ENCODE measurements at regions not wholly inside any gene's neighbourhood (a gene's known extent, or its start where the extent isn't known, plus 50 kb on each side); places are given as distances from the start of the nearest gene placed in this dataset.
"Not testable (repeated sequence)": the region's sequence is repeated elsewhere in the genome, so short reads cannot be mapped to it uniquely, and the experiment has no call there.

- no peak for DNase-seq
Observed at GRCh38 chr4:111989817-111990216, 155.4 kb upstream of the FAM241A start.

- DNase-seq, result no peak
Observed at GRCh38 chr4:111991163-111991562, 154.1 kb upstream of the FAM241A start.

GRCh38 chr4:111991797-111992196 lies 153.5 kb upstream of the FAM241A start:
- no peak for DNase-seq

GRCh38 chr4:111992351-111993168 lies 152.7 kb upstream of the FAM241A start:
- DNase-seq, result no peak

DNA sequence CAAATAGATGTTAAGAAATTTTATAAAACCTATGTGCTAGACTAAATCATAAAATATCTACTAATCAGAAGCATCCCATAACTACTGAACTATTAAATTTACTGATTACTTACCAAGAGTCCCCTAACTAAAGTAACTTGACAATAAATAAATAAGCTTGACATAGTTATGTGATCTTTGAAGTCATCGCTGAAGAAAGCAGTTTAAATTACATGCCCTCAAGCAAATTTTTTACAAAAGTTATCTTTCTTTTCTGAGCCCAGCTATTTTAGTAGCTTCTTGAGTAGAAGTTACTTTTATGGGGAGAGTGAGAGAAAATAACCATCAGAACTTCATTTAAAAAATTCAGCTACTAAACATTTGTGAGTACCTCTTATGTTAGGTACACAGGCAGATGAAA lies 150.9 kb upstream of the FAM241A start:
- DNase-seq, result no peak

DNA sequence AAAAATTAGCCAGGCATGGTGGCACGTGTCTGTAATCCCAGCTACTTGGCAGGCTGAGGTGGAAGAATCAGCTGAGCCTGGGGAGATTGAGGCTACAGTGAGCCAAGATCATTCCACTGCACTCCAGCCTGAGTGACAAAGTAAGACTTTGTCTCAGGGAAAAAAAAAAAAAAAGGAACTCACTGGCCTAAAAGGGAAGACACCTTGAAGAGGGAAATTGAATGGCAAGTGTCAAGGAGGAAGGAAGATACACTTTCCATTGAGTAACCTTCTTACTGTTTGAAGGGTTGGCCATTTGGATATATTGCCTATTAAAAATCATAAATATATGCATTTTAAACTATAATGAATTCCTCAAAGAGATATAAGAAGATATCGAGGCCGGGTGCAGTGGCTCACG lies 147.5 kb upstream of the FAM241A start:
- no peak for DNase-seq

GRCh38 chr4:111999801-112000200 lies 145.5 kb upstream of the FAM241A start:
- no peak for DNase-seq

DNA sequence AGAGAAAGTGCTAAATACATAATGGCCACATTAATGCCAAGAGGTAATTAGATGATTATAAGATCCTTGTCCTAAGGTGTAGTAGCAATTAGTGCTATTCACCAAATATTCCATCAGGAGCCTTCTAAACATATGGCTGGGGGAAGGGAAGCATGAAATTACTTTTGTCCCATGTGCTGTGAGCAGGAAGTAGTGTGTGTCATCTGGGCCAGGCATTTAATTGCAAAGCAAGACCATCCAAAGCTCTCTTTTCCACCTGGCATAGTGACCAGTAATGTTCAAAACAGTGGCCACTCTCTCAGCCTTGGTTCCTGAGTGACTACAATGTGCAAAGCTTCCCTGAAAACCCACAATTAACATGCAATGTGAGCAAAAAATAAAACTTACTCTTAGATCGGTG lies 144.2 kb upstream of the FAM241A start:
- no peak for DNase-seq

DNA sequence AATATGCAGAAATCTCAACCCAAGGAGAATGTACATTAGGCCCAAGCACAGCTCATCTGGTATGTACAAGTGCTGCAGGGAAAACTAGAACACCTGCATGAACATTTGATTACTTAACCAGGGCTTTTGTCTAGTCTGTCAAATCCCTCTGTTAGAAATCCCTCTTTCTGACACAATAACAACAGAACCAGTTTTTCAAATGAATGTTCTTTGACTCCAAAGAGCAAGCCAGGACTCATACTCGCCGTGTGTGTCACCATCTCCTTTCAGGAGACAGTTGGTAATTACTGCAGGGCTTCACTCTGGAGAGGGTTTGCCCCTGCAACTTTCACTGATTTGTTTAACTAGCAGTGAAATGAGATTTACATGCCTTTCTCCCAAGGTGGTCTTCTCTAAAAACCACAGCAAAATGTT lies 143.0 kb upstream of the FAM241A start:
- DNase-seq, result no peak

- no peak for DNase-seq
Observed at GRCh38 chr4:112003231-112003907, 141.9 kb upstream of the FAM241A start.

DNA sequence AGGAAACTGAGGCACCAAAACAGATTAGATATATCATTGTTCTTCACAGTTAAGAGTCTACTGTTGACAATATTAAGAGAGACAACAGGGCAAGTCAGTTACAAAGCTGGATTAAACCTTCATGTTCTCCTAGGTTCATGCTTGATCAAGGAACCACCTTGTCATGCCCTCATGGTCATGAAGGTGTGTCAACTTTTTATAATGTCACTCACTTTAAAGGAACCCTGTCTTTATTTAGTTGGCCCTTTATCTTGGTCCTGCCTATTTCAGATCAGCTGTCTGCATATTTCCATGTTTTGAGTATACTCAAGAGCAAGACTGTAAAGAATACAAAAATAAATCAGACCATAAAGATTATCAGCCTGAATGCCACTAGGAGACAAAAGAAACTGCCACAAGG lies 140.2 kb upstream of the FAM241A start:
- no peak for DNase-seq

- no peak for DNase-seq
Observed at GRCh38 chr4:112007391-112007790, 137.9 kb upstream of the FAM241A start.

DNA sequence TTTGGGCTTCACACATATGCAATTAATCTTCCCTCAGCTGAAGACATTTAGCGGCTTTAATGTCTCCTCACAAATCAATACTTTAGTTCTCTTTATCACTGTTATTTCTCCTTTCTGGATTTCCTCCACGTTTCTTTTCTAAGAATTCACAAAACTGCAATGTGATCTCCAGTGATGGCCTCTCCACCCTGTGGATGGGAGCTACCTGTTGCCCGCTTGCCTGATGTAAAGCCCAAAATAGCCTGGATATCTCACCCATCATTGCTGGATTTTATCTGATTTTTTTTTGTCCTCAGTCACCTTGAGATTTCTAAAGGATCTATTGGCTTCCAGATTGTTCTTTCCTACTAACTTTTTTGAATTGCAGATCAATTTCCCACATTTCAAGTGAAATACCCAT lies 129.3 kb upstream of the FAM241A start:
- no peak for DNase-seq

GRCh38 chr4:112023402-112023950 lies 121.8 kb upstream of the FAM241A start:
- DNase-seq, result no peak

DNA sequence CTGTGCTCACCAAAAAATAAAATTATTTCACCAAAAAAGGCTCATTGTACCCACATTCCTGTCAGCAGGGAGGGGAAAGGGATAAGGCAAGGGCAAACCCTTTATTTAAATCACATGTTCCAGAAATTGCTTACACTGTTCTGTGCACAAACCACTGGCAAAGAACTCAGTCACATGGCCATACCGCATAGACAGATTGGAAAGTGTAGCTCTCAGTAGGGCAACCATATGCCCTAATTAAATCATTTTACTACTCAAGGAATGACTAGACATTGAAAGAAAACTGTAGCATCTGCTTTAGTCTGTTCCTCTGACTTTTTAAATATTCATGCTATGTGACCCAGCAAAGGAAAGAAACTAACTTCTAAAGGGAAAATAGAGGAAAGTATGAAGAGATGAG lies 119.2 kb upstream of the FAM241A start:
- DNase-seq, result no peak

DNA sequence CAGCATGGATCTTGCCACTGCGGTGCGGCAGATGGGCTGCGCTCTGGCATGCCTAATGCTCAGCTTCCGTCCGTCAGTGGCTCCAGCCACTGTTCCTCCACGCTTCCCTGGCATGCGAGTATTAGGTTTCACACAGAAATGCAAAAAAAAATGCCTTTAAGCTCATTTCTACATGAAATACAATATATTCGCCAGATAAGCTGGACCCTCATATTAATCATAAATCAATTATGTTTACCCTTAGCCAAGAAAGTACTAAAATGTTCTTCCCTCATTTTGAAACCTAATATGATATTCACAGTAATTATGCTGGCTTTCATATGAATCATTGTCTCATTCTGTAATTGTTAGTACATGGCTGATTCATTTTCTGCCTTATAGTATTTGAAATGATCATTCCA lies 115.5 kb upstream of the FAM241A start:
- DNase-seq, result no peak

- peak; percentile 1 for DNase-seq
Observed at GRCh38 chr4:112031712-112032328, 113.4 kb upstream of the FAM241A start.

- DNase-seq, result no peak
Observed at GRCh38 chr4:112036886-112037285, 108.4 kb upstream of the FAM241A start.

- DNase-seq, result no peak
Observed at GRCh38 chr4:112038861-112039260, 106.4 kb upstream of the FAM241A start.

- not testable (repeated sequence) for DNase-seq
Observed at GRCh38 chr4:112049119-112049518, 96.1 kb upstream of the FAM241A start.

DNA sequence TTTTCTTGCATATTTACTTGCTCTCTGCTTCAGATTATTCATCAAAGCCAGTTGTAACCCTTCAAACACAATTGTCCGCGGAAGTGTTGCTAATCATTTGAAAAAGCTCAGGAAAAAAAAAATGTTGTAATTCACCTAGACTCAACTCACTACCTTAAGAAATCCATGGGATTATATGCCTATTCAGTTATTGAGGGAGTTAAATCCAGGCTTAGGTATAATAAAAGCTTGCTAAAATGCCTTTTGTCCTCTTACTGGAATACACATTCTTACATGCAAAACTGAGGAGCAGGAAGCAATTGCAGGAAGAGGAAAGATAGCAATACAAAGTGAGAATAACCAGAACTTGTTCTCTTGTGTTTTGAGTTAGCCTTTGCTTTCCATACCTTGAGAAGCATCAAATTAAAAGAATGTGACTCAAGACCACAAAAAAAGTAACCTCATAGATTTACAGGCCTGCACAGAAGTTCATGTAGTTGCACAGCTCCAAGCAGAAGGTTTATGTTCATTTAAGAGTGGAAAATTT lies 91.4 kb upstream of the FAM241A start:
- DNase-seq, result no peak

DNA sequence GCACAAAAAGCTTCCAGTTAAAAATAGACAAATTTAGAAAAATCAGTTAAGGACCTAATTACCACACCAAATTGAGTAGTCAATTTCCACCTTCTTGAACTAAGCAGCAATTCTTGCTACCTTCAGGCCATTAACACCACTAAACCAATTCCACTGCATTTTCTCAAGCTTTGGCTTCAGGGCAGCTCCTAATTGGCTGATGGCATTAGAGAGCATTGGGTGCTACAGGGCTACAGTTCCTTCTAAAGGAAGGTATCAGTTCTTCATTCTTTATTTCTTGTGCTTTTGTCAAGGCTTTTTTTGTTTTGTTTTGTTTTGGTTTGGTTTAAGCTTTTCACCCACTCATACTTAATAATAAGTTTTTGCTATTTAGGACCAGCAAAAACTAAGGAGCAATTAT lies 90.2 kb upstream of the FAM241A start:
- DNase-seq, result no peak

GRCh38 chr4:112057470-112057869 lies 87.8 kb upstream of the FAM241A start:
- no peak for DNase-seq

- DNase-seq, result no peak
Observed at GRCh38 chr4:112058433-112058832, 86.8 kb upstream of the FAM241A start.
